K562 (cell line): ENCODE measurements at regions not wholly inside any gene's neighbourhood (a gene's known extent, or its start where the extent isn't known, plus 50 kb on each side); places are given as distances from the start of the nearest gene placed in this dataset.

Source experiments
- CBX8 ChIP-seq: fragments of 200-600 bp; sonication (generic); IDR thresholded peaks from 2 replicates; pipeline ENCODE4 v1.6.1; 2012; ENCODE audit warnings: borderline replicate concordance, mixed run types, low read depth, mild to moderate bottlenecking, moderate library complexity, mixed read lengths, low read length, control low read depth, inconsistent platforms; ENCODE audit not compliant: poor library complexity, severe bottlenecking; ENCODE audit errors: extremely low read depth
- FOXK2 ChIP-seq, 2 experiments: fragments of 450-650 bp; IDR thresholded peaks in 1 of 2; conservative IDR thresholded peaks in 1 of 2; 2 replicates each; pipeline ENCODE4 v1.6.1; 2016; ENCODE audit warnings: low read depth in 2 of 2, mild to moderate bottlenecking in 1 of 2
- NEUROD1 ChIP-seq: fragments of 150-350 bp; IDR thresholded peaks from 2 replicates; pipeline ENCODE4 v1.6.1; 2014; ENCODE audit warnings: borderline replicate concordance, low read length, low read depth; ENCODE audit not compliant: partially characterized antibody
- SP1 ChIP-seq: sonication (generic); formaldehyde crosslinking; IDR thresholded peaks from 2 replicates; pipeline ENCODE4 v1.8.1; 2022; ENCODE audit warnings: mild to moderate bottlenecking, missing genetic modification reagents
- ZBTB7A ChIP-seq: IDR thresholded peaks from 2 replicates; pipeline ENCODE4 v1.6.1; 2011; ENCODE audit warnings: low read depth, mild to moderate bottlenecking, low read length, moderate library complexity, borderline replicate concordance; ENCODE audit not compliant: control insufficient read depth
- ZFP1 ChIP-seq: fragments of 450-650 bp; formaldehyde crosslinking; IDR thresholded peaks from 2 replicates; pipeline ENCODE4 v1.4.0; 2020; ENCODE audit warnings: mild to moderate bottlenecking, mixed read lengths
- ZNF274 ChIP-seq: IDR thresholded peaks from 2 replicates; pipeline ENCODE4 v1.6.1; 2011; ENCODE audit warnings: low read depth, mild to moderate bottlenecking, low read length, moderate library complexity, borderline replicate concordance
- ZNF766 ChIP-seq: fragments of 200-800 bp; sonication (Bioruptor generic); conservative IDR thresholded peaks from 2 replicates; pipeline ENCODE4 v1.6.1; 2016; ENCODE audit warnings: missing genetic modification characterization, missing compliant biosample characterization
- TF ChIP-seq, protein P1 (sequence below): sonication (generic); formaldehyde crosslinking; IDR thresholded peaks from 2 replicates; pipeline ENCODE4 v1.8.0; 2022; ENCODE audit warnings: mild to moderate bottlenecking, missing genetic modification reagents, borderline replicate concordance
- TF ChIP-seq, protein P2 (sequence below): fragments of 250-450 bp; sonication (Bioruptor Pico); IDR thresholded peaks from 2 replicates; pipeline ENCODE4 v1.8.0; 2022; ENCODE audit warnings: inconsistent platforms, mild to moderate bottlenecking, moderate library complexity, borderline replicate concordance
- TF ChIP-seq, protein P3 (sequence below), 3 experiments: IDR thresholded peaks in 2 of 3; conservative IDR thresholded peaks in 1 of 3; 2 replicates each; pipeline ENCODE4 v1.5.1; 2011 to 2012; ENCODE audit warnings: low read length in 3 of 3, mild to moderate bottlenecking in 3 of 3, control low read depth in 2 of 3, improper control_type of control experiment in 1 of 3, inconsistent platforms in 1 of 3, low read depth in 1 of 3, mixed read lengths in 1 of 3, moderate library complexity in 1 of 3; ENCODE audit not compliant: insufficient read depth in 2 of 3
- TF ChIP-seq, protein P4 (sequence below): fragments of 250-450 bp; sonication (Bioruptor Pico); IDR thresholded peaks from 2 replicates; pipeline ENCODE4 v1.8.0; 2021; ENCODE audit warnings: moderate library complexity, mild to moderate bottlenecking, inconsistent platforms
- TF ChIP-seq, protein P5 (sequence below), 2 experiments: fragments of 450-650 bp; IDR thresholded peaks; 2 replicates each; pipeline ENCODE4 v1.6.1; 2016; ENCODE audit warnings: mild to moderate bottlenecking in 2 of 2, borderline replicate concordance in 1 of 2, low read depth in 1 of 2, moderate library complexity in 1 of 2
- TF ChIP-seq, protein P6 (sequence below): fragments of 450-650 bp; formaldehyde crosslinking; IDR thresholded peaks from 2 replicates; pipeline ENCODE4 v1.4.0; 2022; ENCODE audit warnings: missing genetic modification characterization

DNA sequence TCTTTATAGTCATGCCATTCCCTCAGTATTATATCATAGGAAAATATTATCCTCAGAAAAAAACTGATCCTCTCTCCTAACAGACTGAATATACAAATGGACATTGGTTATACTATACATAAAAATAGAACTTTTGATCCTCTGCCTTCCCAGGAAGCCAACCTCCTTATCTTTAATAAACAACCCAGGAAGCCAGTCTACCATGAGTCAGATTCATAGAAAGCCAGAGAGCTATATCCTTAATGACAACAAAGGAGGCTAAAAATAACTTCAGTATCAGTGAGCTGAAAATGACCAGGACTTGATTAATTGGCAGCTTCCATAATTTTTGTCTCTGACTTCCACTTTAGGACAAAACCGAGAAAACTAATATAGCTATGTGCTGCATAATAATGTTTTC, 58.0 kb upstream of the USP9Y start:
- TF ChIP-seq ZBTB7A (no peak), FOXK2 (conservative IDR thresholded peaks at IDR 0.05 in 1 of 2, IDR thresholded peaks at IDR 0.05 in 1 of 2; ENCODE audit: low read depth in 2 of 2) (no peak), ZFP1 (CRISPR knock-in tag) (no peak), CBX8 (no peak), ZNF274 (no peak), ZNF766 (CRISPR knock-in tag) (no peak), SP1 (CRISPR knock-in tag) (no peak), NEUROD1 (no peak)
- TF ChIP-seq, protein P1, sequence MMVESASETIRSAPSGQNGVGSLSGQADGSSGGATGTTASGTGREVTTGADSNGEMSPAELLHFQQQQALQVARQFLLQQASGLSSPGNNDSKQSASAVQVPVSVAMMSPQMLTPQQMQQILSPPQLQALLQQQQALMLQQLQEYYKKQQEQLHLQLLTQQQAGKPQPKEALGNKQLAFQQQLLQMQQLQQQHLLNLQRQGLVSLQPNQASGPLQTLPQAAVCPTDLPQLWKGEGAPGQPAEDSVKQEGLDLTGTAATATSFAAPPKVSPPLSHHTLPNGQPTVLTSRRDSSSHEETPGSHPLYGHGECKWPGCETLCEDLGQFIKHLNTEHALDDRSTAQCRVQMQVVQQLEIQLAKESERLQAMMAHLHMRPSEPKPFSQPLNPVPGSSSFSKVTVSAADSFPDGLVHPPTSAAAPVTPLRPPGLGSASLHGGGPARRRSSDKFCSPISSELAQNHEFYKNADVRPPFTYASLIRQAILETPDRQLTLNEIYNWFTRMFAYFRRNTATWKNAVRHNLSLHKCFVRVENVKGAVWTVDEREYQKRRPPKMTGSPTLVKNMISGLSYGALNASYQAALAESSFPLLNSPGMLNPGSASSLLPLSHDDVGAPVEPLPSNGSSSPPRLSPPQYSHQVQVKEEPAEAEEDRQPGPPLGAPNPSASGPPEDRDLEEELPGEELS (CRISPR knock-in tag), result no peak
- TF ChIP-seq, protein P2, sequence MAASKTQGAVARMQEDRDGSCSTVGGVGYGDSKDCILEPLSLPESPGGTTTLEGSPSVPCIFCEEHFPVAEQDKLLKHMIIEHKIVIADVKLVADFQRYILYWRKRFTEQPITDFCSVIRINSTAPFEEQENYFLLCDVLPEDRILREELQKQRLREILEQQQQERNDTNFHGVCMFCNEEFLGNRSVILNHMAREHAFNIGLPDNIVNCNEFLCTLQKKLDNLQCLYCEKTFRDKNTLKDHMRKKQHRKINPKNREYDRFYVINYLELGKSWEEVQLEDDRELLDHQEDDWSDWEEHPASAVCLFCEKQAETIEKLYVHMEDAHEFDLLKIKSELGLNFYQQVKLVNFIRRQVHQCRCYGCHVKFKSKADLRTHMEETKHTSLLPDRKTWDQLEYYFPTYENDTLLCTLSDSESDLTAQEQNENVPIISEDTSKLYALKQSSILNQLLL (CRISPR knock-in tag), result no peak
- TF ChIP-seq, protein P3, sequence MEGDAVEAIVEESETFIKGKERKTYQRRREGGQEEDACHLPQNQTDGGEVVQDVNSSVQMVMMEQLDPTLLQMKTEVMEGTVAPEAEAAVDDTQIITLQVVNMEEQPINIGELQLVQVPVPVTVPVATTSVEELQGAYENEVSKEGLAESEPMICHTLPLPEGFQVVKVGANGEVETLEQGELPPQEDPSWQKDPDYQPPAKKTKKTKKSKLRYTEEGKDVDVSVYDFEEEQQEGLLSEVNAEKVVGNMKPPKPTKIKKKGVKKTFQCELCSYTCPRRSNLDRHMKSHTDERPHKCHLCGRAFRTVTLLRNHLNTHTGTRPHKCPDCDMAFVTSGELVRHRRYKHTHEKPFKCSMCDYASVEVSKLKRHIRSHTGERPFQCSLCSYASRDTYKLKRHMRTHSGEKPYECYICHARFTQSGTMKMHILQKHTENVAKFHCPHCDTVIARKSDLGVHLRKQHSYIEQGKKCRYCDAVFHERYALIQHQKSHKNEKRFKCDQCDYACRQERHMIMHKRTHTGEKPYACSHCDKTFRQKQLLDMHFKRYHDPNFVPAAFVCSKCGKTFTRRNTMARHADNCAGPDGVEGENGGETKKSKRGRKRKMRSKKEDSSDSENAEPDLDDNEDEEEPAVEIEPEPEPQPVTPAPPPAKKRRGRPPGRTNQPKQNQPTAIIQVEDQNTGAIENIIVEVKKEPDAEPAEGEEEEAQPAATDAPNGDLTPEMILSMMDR (IDR thresholded peaks at IDR 0.05 in 2 of 3, conservative IDR thresholded peaks at IDR 0.05 in 1 of 3; ENCODE audit: insufficient read depth in 2 of 3, low read depth in 1 of 3, low read length in 3 of 3), result no peak
- TF ChIP-seq, protein P4, sequence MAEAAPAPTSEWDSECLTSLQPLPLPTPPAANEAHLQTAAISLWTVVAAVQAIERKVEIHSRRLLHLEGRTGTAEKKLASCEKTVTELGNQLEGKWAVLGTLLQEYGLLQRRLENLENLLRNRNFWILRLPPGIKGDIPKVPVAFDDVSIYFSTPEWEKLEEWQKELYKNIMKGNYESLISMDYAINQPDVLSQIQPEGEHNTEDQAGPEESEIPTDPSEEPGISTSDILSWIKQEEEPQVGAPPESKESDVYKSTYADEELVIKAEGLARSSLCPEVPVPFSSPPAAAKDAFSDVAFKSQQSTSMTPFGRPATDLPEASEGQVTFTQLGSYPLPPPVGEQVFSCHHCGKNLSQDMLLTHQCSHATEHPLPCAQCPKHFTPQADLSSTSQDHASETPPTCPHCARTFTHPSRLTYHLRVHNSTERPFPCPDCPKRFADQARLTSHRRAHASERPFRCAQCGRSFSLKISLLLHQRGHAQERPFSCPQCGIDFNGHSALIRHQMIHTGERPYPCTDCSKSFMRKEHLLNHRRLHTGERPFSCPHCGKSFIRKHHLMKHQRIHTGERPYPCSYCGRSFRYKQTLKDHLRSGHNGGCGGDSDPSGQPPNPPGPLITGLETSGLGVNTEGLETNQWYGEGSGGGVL, result no peak
- TF ChIP-seq, protein P5, sequence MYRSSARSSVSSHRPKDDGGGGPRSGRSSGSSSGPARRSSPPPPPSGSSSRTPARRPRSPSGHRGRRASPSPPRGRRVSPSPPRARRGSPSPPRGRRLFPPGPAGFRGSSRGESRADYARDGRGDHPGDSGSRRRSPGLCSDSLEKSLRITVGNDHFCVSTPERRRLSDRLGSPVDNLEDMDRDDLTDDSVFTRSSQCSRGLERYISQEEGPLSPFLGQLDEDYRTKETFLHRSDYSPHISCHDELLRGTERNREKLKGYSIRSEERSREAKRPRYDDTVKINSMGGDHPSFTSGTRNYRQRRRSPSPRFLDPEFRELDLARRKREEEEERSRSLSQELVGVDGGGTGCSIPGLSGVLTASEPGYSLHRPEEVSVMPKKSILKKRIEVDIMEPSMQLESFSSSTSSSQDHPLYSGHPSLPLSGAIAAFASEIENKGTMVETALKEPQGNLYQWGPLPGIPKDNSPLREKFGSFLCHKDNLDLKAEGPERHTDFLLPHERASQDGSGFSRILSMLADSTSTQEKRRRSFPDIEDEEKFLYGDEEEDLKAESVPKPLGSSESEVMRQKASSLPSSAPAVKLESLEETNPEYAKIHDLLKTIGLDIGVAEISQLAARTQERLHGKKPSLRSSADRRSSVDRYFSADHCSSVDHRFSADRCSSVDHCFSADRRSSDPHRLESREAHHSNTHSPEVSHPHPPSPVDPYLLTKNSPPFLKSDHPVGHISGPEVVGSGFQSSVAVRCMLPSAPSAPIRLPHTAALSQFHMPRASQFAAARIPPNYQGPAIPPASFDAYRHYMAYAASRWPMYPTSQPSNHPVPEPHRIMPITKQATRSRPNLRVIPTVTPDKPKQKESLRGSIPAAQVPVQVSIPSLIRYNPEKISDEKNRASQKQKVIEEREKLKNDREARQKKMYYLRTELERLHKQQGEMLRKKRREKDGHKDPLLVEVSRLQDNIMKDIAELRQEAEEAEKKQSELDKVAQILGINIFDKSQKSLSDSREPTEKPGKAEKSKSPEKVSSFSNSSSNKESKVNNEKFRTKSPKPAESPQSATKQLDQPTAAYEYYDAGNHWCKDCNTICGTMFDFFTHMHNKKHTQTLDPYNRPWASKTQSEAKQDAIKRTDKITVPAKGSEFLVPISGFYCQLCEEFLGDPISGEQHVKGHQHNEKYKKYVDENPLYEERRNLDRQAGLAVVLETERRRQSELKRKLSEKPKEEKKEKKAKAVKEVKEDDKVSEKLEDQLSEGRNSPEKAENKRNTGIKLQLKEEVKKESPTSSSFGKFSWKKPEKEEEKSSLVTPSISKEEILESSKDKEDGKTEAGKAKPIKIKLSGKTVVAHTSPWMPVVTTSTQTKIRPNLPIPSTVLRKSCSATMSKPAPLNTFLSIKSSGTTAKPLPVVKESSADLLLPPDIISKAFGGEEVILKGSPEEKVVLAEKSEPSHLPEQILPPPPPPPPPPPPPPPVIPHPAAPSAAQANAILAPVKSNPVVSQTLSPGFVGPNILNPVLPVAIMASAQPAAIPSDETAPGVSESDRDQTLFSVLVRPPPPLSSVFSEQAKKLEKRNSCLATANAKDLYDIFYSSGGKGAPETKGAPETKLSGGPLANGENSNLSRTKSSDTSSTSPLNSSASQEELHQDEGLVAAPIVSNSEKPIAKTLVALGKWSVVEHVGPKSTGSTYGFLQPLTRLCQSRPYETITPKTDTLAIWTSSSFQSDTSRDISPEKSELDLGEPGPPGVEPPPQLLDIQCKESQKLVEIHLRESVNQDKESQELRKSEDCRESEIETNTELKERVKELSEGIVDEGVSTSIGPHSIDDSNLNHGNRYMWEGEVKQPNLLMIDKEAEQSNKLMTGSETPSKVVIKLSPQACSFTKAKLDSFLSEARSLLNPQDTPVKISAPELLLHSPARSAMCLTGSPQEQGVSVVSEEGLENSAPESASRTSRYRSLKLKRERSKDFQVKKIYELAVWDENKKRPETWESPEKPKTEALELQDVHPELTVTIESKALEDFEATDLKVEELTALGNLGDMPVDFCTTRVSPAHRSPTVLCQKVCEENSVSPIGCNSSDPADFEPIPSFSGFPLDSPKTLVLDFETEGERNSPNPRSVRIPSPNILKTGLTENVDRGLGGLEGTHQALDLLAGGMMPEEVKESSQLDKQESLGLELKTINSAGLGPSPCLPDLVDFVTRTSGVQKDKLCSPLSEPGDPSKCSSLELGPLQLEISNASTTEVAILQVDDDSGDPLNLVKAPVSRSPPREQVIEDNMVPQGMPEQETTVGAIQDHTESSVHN (IDR thresholded peaks at IDR 0.05; ENCODE audit: borderline replicate concordance in 1 of 2, low read depth in 1 of 2), result no peak
- TF ChIP-seq, protein P6, sequence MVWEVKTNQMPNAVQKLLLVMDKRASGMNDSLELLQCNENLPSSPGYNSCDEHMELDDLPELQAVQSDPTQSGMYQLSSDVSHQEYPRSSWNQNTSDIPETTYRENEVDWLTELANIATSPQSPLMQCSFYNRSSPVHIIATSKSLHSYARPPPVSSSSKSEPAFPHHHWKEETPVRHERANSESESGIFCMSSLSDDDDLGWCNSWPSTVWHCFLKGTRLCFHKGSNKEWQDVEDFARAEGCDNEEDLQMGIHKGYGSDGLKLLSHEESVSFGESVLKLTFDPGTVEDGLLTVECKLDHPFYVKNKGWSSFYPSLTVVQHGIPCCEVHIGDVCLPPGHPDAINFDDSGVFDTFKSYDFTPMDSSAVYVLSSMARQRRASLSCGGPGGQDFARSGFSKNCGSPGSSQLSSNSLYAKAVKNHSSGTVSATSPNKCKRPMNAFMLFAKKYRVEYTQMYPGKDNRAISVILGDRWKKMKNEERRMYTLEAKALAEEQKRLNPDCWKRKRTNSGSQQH, result no peak
